ENCODE measurements at regions not wholly inside any gene's neighbourhood (a gene's known extent, or its start where the extent isn't known, plus 50 kb on each side); places are given as distances from the start of the nearest gene placed in this dataset.
"Not testable (repeated sequence)": the region's sequence is repeated elsewhere in the genome, so short reads cannot be mapped to it uniquely, and the experiment has no call there.

DNA sequence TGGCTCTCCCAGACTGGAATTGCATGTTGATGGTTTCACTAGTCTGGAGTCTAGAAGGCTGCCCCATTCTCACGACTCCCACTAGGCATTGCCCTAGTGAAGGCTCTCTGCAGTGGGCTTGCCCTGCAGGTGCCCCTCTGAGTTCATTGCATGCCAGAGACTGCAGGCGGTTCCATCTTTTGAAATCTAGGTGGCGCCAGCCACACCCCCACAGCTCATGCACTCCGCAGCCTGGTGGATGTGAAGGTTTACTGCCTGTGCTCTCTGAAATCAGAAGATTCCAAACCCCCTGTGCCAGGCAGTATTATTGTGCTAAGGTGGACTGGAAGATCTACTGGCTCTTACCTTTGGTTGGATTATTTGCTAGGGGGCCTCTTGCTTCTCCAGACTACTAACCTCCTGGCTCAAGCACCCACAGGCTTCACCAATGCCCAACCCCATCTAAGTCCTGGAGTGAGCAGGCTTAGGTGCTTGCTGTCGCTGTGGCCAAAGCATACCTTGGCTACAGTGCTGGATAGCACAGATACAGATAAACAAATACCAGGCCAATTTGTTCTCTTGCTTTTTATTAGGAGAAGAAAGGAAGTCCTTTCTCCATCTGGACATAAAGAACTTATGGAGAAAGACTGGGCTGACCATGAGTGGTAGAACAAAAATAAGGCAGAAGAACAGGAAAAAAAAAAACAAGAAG, 83.5 kb upstream of the SIM2 start:
- Histone ChIP-seq H3K27me3 (peaks cover 0 to 54% (median 0%) of the 10 kb centered on the region in 4 donors), H3K9me3 (peaks cover 0 to 10% (median 0%) of the 10 kb centered on the region in 3 donors), H3K4me3 (no peak overlapping the region), H3K27ac (no peak overlapping the region), H3K4me1 (no peaks in the 10 kb centered on the region), H3K36me3 (no peaks in the 10 kb centered on the region)
- TF ChIP-seq, protein P1, sequence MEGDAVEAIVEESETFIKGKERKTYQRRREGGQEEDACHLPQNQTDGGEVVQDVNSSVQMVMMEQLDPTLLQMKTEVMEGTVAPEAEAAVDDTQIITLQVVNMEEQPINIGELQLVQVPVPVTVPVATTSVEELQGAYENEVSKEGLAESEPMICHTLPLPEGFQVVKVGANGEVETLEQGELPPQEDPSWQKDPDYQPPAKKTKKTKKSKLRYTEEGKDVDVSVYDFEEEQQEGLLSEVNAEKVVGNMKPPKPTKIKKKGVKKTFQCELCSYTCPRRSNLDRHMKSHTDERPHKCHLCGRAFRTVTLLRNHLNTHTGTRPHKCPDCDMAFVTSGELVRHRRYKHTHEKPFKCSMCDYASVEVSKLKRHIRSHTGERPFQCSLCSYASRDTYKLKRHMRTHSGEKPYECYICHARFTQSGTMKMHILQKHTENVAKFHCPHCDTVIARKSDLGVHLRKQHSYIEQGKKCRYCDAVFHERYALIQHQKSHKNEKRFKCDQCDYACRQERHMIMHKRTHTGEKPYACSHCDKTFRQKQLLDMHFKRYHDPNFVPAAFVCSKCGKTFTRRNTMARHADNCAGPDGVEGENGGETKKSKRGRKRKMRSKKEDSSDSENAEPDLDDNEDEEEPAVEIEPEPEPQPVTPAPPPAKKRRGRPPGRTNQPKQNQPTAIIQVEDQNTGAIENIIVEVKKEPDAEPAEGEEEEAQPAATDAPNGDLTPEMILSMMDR (IDR thresholded peaks at IDR 0.05): no peak
- no peak for TF ChIP-seq POLR2A (IDR thresholded peaks at IDR 0.05)
- intact Hi-C loops (cut with DNase I): no loop called here
- no peak for DNase-seq
- WGBS, 2 donors: 84 to 97% methylated on average over 4 to 5 of the region's 5 CpGs

DNA sequence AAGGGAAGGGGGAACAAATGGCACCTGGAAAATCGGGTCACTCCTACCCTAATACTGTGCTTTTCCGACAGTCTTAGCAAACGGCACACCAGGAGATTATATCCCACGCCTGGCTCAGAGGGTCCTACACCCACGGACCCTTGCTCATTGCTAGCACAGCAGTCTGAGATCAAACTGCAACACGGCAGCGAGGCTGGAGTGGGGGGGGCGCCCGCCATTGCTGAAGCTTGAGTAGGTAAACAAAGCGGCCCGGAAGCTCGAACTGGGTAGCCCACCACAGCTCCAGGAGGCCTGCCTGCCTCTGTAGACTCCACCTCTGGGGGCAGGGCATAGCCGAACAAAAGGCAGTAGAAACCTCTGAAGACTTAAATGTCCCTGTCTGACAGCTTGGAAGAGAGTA, 82.1 kb upstream of the SIM2 start:
- H3K4me3 ChIP-seq; H3K36me3 ChIP-seq; intact Hi-C loops (cut with DNase I); H3K9me3 ChIP-seq; DNase-seq; H3K27ac ChIP-seq; H3K4me1 ChIP-seq: not testable (repeated sequence)
- 89% methylated on average over 8 of the region's 13 CpGs for WGBS, 2 donors
- peaks cover 0 to 47% (median 0%) of the 10 kb centered on the region in 4 donors for H3K27me3 ChIP-seq

DNA sequence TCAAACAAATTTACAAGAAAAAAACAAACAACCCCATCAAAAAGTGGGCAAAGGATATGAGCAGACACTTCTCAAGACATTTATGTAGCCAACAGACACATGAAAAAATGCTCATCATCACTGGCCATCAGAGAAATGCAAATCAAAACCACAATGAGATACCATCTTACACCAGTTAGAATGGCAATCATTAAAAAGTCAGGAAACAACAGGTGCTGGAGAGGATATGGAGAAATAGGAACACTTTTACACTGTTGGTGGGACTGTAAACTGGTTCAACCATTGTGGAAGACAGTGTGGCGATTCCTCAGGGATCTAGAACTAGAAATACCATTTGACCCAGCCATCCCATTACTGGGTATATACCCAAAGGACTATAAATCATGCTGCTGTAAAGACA, 77.1 kb upstream of the SIM2 start:
- H3K4me3 ChIP-seq; intact Hi-C loops (cut with DNase I); H3K36me3 ChIP-seq; H3K4me1 ChIP-seq; H3K9me3 ChIP-seq; H3K27ac ChIP-seq; DNase-seq: not testable (repeated sequence)
- H3K27me3 ChIP-seq: peaks cover 0 to 22% (median 0%) of the 10 kb centered on the region in 4 donors
- 82% methylated on average over 1 of the region's 1 CpG; no CpG with 5 or more reads in 1 of the 2 donors for WGBS, 2 donors

DNA sequence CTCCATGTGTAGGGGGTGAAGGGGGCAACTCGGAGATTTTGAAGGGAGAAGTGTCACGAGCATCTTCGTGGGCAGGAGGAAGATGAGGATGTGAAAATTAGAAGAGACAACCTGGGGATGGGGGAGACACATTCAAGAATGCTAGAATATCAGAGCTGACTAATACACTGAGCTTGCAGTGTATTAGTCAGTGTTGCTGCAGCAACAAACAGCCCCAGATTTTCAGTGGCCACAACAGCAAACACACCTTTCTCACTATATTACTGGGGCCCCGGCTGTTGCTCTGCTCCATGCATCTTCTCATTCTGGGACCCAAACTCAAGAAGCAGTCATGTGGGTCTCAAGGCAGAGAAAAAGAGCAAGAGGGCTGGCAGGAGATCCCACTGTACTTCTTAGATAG, 74.8 kb upstream of the SIM2 start:
- Histone ChIP-seq H3K9me3 (no peaks in the 10 kb centered on the region), H3K27me3 (peaks cover 0 to 29% (median 0%) of the 10 kb centered on the region in 4 donors), H3K4me1 (no peaks in the 10 kb centered on the region), H3K4me3 (no peak overlapping the region), H3K36me3 (no peaks in the 10 kb centered on the region), H3K27ac (no peak overlapping the region)
- 83 to 100% methylated on average over 1 to 4 of the region's 4 CpGs for WGBS, 2 donors
- DNase-seq: no peak
- no peak for TF ChIP-seq POLR2A (IDR thresholded peaks at IDR 0.05)
- TF ChIP-seq, protein P1 (IDR thresholded peaks at IDR 0.05): no peak
- intact Hi-C loops (cut with DNase I): no loop called here

DNA sequence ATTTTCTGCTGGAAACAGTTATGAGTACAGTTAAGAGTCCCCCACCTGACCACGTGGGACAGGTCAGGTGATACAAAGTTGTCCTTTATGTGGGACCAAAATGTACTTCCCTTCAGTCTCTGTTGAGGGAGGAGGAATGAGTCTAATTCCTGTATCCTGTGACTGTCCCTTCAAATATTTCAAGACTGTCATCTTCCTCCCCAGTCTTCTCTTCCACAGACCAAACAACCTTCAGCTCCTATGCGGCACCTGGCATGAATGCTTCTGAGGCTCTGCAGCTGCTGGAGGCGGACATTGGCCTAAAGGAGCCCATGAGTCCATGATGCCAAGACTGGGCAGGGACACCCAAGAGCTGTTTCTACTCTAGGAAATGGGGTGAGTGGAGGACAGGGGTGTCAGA, 72.1 kb upstream of the SIM2 start:
- intact Hi-C loops (cut with DNase I): no loop called here
- Histone ChIP-seq H3K4me1 (no peaks in the 10 kb centered on the region), H3K4me3 (no peak overlapping the region), H3K36me3 (no peaks in the 10 kb centered on the region), H3K27ac (no peak overlapping the region), H3K9me3 (no peaks in the 10 kb centered on the region), H3K27me3 (peaks cover 0 to 53% (median 0%) of the 10 kb centered on the region in 4 donors)
- no peak for TF ChIP-seq POLR2A (IDR thresholded peaks at IDR 0.05)
- TF ChIP-seq, protein P1 (IDR thresholded peaks at IDR 0.05): no peak
- 60 to 64% methylated on average over 1 to 2 of the region's 3 CpGs for WGBS, 2 donors
- DNase-seq: no peak

DNA sequence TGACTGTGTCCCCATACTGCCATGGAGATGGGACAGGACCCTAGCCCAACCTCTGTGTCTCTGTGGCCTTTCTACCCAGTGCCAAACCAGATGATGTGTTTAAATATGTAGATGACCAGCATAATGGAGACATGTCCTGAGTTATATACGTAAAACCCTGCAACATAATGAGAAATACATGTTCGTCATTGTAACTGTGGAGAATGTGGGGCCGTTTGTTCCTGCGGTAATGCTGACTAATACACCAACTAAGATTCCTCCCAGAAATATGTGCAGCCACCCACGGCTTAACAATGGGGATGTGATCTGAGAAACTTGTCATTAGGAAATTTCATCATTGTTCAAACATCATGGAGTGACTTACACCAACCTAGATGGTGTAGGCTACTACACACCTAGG, 71.7 kb upstream of the SIM2 start:
- H3K4me3 ChIP-seq: no peak overlapping the region
- H3K4me1 ChIP-seq: no peaks in the 10 kb centered on the region
- WGBS, 2 donors: 52 to 74% methylated on average over 5 of the region's 5 CpGs
- no peak for DNase-seq
- no peaks in the 10 kb centered on the region for H3K36me3 ChIP-seq
- no peak overlapping the region for H3K27ac ChIP-seq
- TF ChIP-seq, protein P1 (IDR thresholded peaks at IDR 0.05): no peak
- no peak for TF ChIP-seq POLR2A (IDR thresholded peaks at IDR 0.05)
- peaks cover 0 to 55% (median 0%) of the 10 kb centered on the region in 4 donors for H3K27me3 ChIP-seq
- H3K9me3 ChIP-seq: no peaks in the 10 kb centered on the region
- intact Hi-C loops (cut with DNase I): no loop called here
